HCT116 (cell line): ENCODE measurements at regions not wholly inside any gene's neighbourhood (a gene's known extent, or its start where the extent isn't known, plus 50 kb on each side); places are given as distances from the start of the nearest gene placed in this dataset.

ENCODE experiments used
- ATAC-seq: fragments of 200-7000 bp; cut with Tn5 transposase; 2 replicates; pipeline ENCODE4 v1.9.1; 2020; ENCODE audit warnings: mild to moderate bottlenecking, moderate library complexity
- BruUV-seq: library from RNA; stranded (reverse); fragments of 400-500 nt; replicated peaks from 2 replicates; lab custom pipeline; 2021; lab: Mats Ljungman, UMichigan
- CTCF ChIA-PET: fragments of 300-600 bp; sonication (Branson Sonifier 250); formaldehyde crosslinking; loops from one replicate; lab custom pipeline; 2021; ENCODE audit warnings: antibody characterized with exemption; lab: Charles Lee
- POLR2A ChIA-PET: fragments of 300-600, 350-600 bp; sonication (Branson Sonifier 250); formaldehyde crosslinking; loops from one replicate; lab custom pipeline; 2021; ENCODE audit warnings: antibody characterized with exemption; lab: Charles Lee
- RAD21 ChIA-PET, 2 experiments: fragments of 300-600 bp; sonication (Branson Sonifier 250); formaldehyde crosslinking; loops; one replicate each; lab custom pipeline; 2023; ENCODE audit warnings: low total read pairs in 2 of 2; ENCODE audit not compliant: uncharacterized antibody in 2 of 2, unreplicated experiment in 2 of 2, low non-redundant PET in 1 of 2; lab: Charles Lee
- DNase-seq: peaks from one replicate; pipeline ENCODE4 v3.0.0-alpha.2; 2010; ENCODE audit warnings: low read depth, low spot score
- H2AFZ ChIP-seq: fragments of 200-600 bp; shearing (Covaris generic), sonication (generic); 2 replicates; pipeline ENCODE4 v1.6.1; 2017; ENCODE audit warnings: low read depth, mixed run types, mixed read lengths, antibody characterized with exemption, low read length; ENCODE audit not compliant: poor library complexity, severe bottlenecking
- H3K27ac ChIP-seq: 2 replicates; pipeline ENCODE4 v1.5.1; 2012; ENCODE audit warnings: low read depth, low read length
- H3K27me3 ChIP-seq: fragments of 200-600 bp; sonication (generic); 2 replicates; pipeline ENCODE4 v1.6.1; 2016; ENCODE audit warnings: mixed run types, low read length, mixed read lengths; ENCODE audit not compliant: insufficient read depth
- H3K36me3 ChIP-seq, 2 experiments: fragments of 200-500 bp in 1 of 2; fragments of 200-600 bp in 1 of 2; sonication (Bioruptor generic) in 1 of 2; sonication (generic) in 1 of 2; 2 replicates each; pipeline versions ENCODE4 v1.5.1 to v1.6.1; 2014 to 2016; ENCODE audit warnings: low read length in 2 of 2, inconsistent platforms in 1 of 2, mixed read lengths in 1 of 2, mixed run types in 1 of 2; ENCODE audit not compliant: insufficient read depth in 2 of 2, control insufficient read depth in 1 of 2
- H3K4me1 ChIP-seq, 2 experiments: fragments of 200-600 bp in 1 of 2; sonication (generic) in 1 of 2; 2 replicates each; pipeline versions ENCODE4 v1.5.1 to v1.6.1; 2012 to 2017; ENCODE audit warnings: low read length in 2 of 2, inconsistent platforms in 1 of 2, mild to moderate bottlenecking in 1 of 2, mixed read lengths in 1 of 2, mixed run types in 1 of 2, moderate library complexity in 1 of 2; ENCODE audit not compliant: insufficient read depth in 2 of 2, control insufficient read depth in 1 of 2
- H3K4me2 ChIP-seq: fragments of 200-600 bp; sonication (generic); 2 replicates; pipeline ENCODE4 v1.6.1; 2017; ENCODE audit warnings: mixed run types, low read length, mixed read lengths
- H3K4me3 ChIP-seq, 2 experiments: fragments of 200-600 bp in 1 of 2; sonication (generic) in 1 of 2; replicated peaks in 1 of 2; 2 replicates each; pipeline ENCODE4 v1.5.1; 2011 to 2016; ENCODE audit warnings: low read length in 2 of 2, control low read depth in 1 of 2, low read depth in 1 of 2, mild to moderate bottlenecking in 1 of 2, mixed read lengths in 1 of 2, mixed run types in 1 of 2
- H3K79me2 ChIP-seq: fragments of 200-600 bp; sonication (generic); 2 replicates; pipeline ENCODE4 v1.6.1; 2017; ENCODE audit warnings: mild to moderate bottlenecking, mixed run types, low read length, moderate library complexity, mixed read lengths; ENCODE audit not compliant: insufficient read depth
- H3K9ac ChIP-seq: fragments of 200-600 bp; sonication (generic); 2 replicates; pipeline ENCODE4 v1.6.1; 2016; ENCODE audit warnings: low read length, mixed read lengths
- H3K9me2 ChIP-seq: fragments of 200-600 bp; sonication (generic), shearing (Covaris generic); 2 replicates; pipeline ENCODE4 v1.6.1; 2017; ENCODE audit warnings: mixed run types, mild to moderate bottlenecking, moderate library complexity; ENCODE audit not compliant: insufficient read depth
- H3K9me3 ChIP-seq, 2 experiments: fragments of 200-500 bp in 1 of 2; fragments of 200-600 bp in 1 of 2; sonication (Bioruptor generic) in 1 of 2; sonication (generic) in 1 of 2; 2 replicates each; pipeline ENCODE4 v1.6.1; 2014 to 2017; ENCODE audit warnings: low read length in 2 of 2, mixed read lengths in 2 of 2, inconsistent platforms in 1 of 2, low read depth in 1 of 2, mild to moderate bottlenecking in 1 of 2, mixed run types in 1 of 2, moderate library complexity in 1 of 2; ENCODE audit not compliant: control insufficient read depth in 1 of 2, insufficient read depth in 1 of 2
- H4K20me1 ChIP-seq: fragments of 200-600 bp; sonication (generic), shearing (Covaris generic); 2 replicates; pipeline ENCODE4 v1.6.1; 2017; ENCODE audit warnings: mixed run types, mild to moderate bottlenecking, moderate library complexity; ENCODE audit not compliant: insufficient read depth
- CBX3 ChIP-seq: IDR thresholded peaks from 2 replicates; pipeline ENCODE4 v1.6.1; 2012; ENCODE audit warnings: low read depth
- ELF1 ChIP-seq: IDR thresholded peaks from 2 replicates; pipeline ENCODE4 v1.6.1; 2012; ENCODE audit warnings: low read depth, borderline replicate concordance
- MAX ChIP-seq: IDR thresholded peaks from 2 replicates; pipeline ENCODE4 v1.6.1; 2012
- POLR2AphosphoS5 ChIP-seq: IDR thresholded peaks from 2 replicates; pipeline ENCODE4 v1.6.1; 2011; ENCODE audit warnings: mild to moderate bottlenecking, low read depth, low read length, moderate library complexity
- REST ChIP-seq: IDR thresholded peaks from 2 replicates; pipeline ENCODE4 v1.6.1; 2012; ENCODE audit warnings: low read depth
- SIN3A ChIP-seq: IDR thresholded peaks from 2 replicates; pipeline ENCODE4 v1.6.1; 2012; ENCODE audit warnings: low read depth
- SP1 ChIP-seq: IDR thresholded peaks from 2 replicates; pipeline ENCODE4 v1.6.1; 2012; ENCODE audit warnings: low read depth
- YY1 ChIP-seq: IDR thresholded peaks from 2 replicates; pipeline ENCODE4 v1.6.1; 2011; ENCODE audit warnings: low read length, low read depth, moderate library complexity, mild to moderate bottlenecking; ENCODE audit not compliant: insufficient replicate concordance; ENCODE audit errors: extremely low read depth
- intact Hi-C: fragments of 100-400 bp; cut with micrococcal nuclease; formaldehyde crosslinking; loops from 2 replicates; pipeline ENCODE4 v1.10.0; 2022

GRCh38 chr3:104556372-104557078, 810.2 kb upstream of the ALCAM start:
- CTCF ChIA-PET, result no interaction called here

More at GRCh38 chr3:104556372-104557078, 810.2 kb upstream of the ALCAM start:
- Histone ChIP-seq H3K4me2 (no peak overlapping the region), H3K9me2 (no peaks in the 10 kb centered on the region), H4K20me1 (no peaks in the 10 kb centered on the region), H3K9me3 (no peaks in the 10 kb centered on the region), H3K4me1 (no peaks in the 10 kb centered on the region), H3K4me3 (no peak overlapping the region), H3K27me3 (no peaks in the 10 kb centered on the region), H3K27ac (no peak overlapping the region), H3K9ac (no peak overlapping the region), H2AFZ (no peak overlapping the region), H3K36me3 (no peaks in the 10 kb centered on the region), H3K79me2 (no peaks in the 10 kb centered on the region)
- BruUV-seq, result no TSS peak
- DNase-seq, result no peak
- RAD21 ChIA-PET, result no interaction called here
- POLR2A ChIA-PET, result no interaction called here
- intact Hi-C loops, result no loop called here
- TF ChIP-seq MAX (no peak), POLR2AphosphoS5 (no peak), YY1 (no peak), REST (no peak), CBX3 (no peak), SIN3A (no peak), ELF1 (no peak), SP1 (no peak)
- ATAC-seq, result no peak
